ENCODE measurements at regions not wholly inside any gene's neighbourhood (a gene's known extent, or its start where the extent isn't known, plus 50 kb on each side); places are given as distances from the start of the nearest gene placed in this dataset.

DNA sequence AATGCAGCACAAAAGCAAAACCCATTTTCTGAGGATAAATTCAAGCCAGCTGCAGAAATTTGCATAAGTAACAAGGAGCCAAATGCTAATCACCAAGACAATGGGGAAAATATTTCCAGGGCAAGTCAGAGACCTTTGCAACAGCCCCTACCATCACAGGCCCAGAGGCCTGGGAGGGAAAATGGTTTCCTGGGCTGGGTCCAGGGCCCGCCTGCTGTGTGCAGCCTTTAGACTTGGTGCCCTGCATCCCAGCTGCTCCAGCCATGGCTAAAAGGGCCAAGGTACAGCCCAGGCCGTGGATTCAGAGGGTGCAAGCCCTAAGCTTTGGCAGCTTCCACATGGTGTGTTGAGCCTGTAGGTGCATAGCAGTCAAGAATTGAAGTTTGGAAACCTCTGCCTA, 309.5 kb upstream of the SGCG start:
- H3K4me2 ChIP-seq (ENCODE audit: low read depth, low read length, poor library complexity, severe bottlenecking), result no peak overlapping the region
- H3K9me3 ChIP-seq (ENCODE audit: insufficient read depth, low read depth, low read length), result no peaks in the 10 kb centered on the region
- no peaks in the 10 kb centered on the region for H3F3A ChIP-seq (ENCODE audit: low read depth)
- no peaks in the 10 kb centered on the region for H4K20me1 ChIP-seq (ENCODE audit: insufficient read depth, low read length, poor library complexity, severe bottlenecking)
- H3K36me3 ChIP-seq (ENCODE audit: insufficient read depth, low read length), result no peaks in the 10 kb centered on the region
- no peak overlapping the region for H3K4me3 ChIP-seq (ENCODE audit: low read length, poor library complexity, severe bottlenecking)
- no peak overlapping the region for H3K9ac ChIP-seq (ENCODE audit: low read depth, low read length, poor library complexity, severe bottlenecking)
- no peak for TF ChIP-seq EZH2phosphoT487 (IDR thresholded peaks at IDR 0.05; ENCODE audit: borderline replicate concordance)
- TF ChIP-seq, protein P1, sequence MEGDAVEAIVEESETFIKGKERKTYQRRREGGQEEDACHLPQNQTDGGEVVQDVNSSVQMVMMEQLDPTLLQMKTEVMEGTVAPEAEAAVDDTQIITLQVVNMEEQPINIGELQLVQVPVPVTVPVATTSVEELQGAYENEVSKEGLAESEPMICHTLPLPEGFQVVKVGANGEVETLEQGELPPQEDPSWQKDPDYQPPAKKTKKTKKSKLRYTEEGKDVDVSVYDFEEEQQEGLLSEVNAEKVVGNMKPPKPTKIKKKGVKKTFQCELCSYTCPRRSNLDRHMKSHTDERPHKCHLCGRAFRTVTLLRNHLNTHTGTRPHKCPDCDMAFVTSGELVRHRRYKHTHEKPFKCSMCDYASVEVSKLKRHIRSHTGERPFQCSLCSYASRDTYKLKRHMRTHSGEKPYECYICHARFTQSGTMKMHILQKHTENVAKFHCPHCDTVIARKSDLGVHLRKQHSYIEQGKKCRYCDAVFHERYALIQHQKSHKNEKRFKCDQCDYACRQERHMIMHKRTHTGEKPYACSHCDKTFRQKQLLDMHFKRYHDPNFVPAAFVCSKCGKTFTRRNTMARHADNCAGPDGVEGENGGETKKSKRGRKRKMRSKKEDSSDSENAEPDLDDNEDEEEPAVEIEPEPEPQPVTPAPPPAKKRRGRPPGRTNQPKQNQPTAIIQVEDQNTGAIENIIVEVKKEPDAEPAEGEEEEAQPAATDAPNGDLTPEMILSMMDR (conservative IDR thresholded peaks at IDR 0.05; ENCODE audit: low read length), result no peak
- no peaks in the 10 kb centered on the region for H3K27me3 ChIP-seq (ENCODE audit: insufficient read depth, low read length, poor library complexity, severe bottlenecking)
- no peaks in the 10 kb centered on the region for H3K79me2 ChIP-seq (ENCODE audit: insufficient read depth, low read length)
- no peak overlapping the region for H2AFZ ChIP-seq (ENCODE audit: low read length)
- no peaks in the 10 kb centered on the region for H3K4me1 ChIP-seq (ENCODE audit: insufficient read depth, low read length, poor library complexity, severe bottlenecking)
- H3K9me2 ChIP-seq (replicated peaks; ENCODE audit: low read depth, low read length), result no peaks in the 10 kb centered on the region

DNA sequence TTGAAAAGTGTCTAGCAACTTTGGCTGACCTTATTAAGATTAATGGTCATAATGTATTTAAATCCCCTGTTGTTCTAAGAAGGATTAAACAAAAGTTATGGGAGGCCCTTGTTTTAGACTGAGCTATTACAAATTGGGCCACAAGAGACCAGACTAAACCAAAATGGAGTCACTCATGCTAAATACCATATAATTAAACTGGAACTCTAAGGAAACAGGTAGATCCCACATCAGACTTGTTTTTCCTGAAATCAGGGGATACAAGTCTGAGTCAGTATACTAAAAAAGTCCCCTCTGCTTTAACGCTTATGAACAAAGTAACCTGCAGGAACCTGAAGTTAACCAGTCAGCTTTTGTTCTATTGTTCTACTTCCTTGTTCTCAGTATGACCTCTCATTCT, 305.9 kb upstream of the SGCG start:
- TF ChIP-seq, protein P1 (conservative IDR thresholded peaks at IDR 0.05; ENCODE audit: low read length), result no peak
- TF ChIP-seq EZH2phosphoT487 (IDR thresholded peaks at IDR 0.05; ENCODE audit: borderline replicate concordance), result no peak
- no peaks in the 10 kb centered on the region for H3F3A ChIP-seq (ENCODE audit: low read depth)
- H3K4me1 ChIP-seq (ENCODE audit: insufficient read depth, low read length, poor library complexity, severe bottlenecking), result no peaks in the 10 kb centered on the region
- no peaks in the 10 kb centered on the region for H3K36me3 ChIP-seq (ENCODE audit: insufficient read depth, low read length)
- no peak overlapping the region for H2AFZ ChIP-seq (ENCODE audit: low read length)
- H3K9me2 ChIP-seq (replicated peaks; ENCODE audit: low read depth, low read length), result no peaks in the 10 kb centered on the region
- no peaks in the 10 kb centered on the region for H3K79me2 ChIP-seq (ENCODE audit: insufficient read depth, low read length)
- no peak overlapping the region for H3K9ac ChIP-seq (ENCODE audit: low read depth, low read length, poor library complexity, severe bottlenecking)
- H3K4me3 ChIP-seq (ENCODE audit: low read length, poor library complexity, severe bottlenecking), result no peak overlapping the region
- H4K20me1 ChIP-seq (ENCODE audit: insufficient read depth, low read length, poor library complexity, severe bottlenecking), result no peaks in the 10 kb centered on the region
- H3K4me2 ChIP-seq (ENCODE audit: low read depth, low read length, poor library complexity, severe bottlenecking), result no peak overlapping the region
- H3K9me3 ChIP-seq (ENCODE audit: insufficient read depth, low read depth, low read length), result no peaks in the 10 kb centered on the region
- H3K27me3 ChIP-seq (ENCODE audit: insufficient read depth, low read length, poor library complexity, severe bottlenecking), result no peaks in the 10 kb centered on the region

DNA sequence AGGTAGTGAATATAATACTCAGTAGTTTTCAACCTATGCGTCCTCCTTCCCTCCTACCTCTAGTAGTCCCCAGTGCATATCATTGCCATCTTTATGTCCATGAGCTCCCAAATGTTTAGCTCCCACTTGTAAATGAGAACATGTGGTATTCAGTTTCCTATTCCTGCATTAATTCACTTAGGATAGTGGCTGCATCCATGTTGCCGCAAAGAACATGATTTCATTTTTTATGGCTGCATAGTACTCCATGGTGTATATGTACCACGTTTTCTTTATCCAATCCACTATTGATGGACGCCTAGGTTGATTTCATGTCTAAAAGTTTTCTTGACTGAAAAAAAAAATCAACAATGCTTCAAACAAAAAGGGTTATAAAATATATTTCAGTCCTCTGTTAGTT, 303.4 kb upstream of the SGCG start:
- Histone ChIP-seq H3K9ac (ENCODE audit: low read depth, low read length, poor library complexity, severe bottlenecking) (no peak overlapping the region), H3F3A (ENCODE audit: low read depth) (no peaks in the 10 kb centered on the region), H3K4me3 (ENCODE audit: low read length, poor library complexity, severe bottlenecking) (no peak overlapping the region), H3K4me1 (ENCODE audit: insufficient read depth, low read length, poor library complexity, severe bottlenecking) (no peaks in the 10 kb centered on the region), H3K4me2 (ENCODE audit: low read depth, low read length, poor library complexity, severe bottlenecking) (no peak overlapping the region), H3K9me3 (ENCODE audit: insufficient read depth, low read depth, low read length) (no peaks in the 10 kb centered on the region), H3K27me3 (ENCODE audit: insufficient read depth, low read length, poor library complexity, severe bottlenecking) (no peaks in the 10 kb centered on the region), H3K79me2 (ENCODE audit: insufficient read depth, low read length) (no peaks in the 10 kb centered on the region), H3K36me3 (ENCODE audit: insufficient read depth, low read length) (no peaks in the 10 kb centered on the region), H2AFZ (ENCODE audit: low read length) (no peak overlapping the region), H3K9me2 (replicated peaks; ENCODE audit: low read depth, low read length) (no peaks in the 10 kb centered on the region), H4K20me1 (ENCODE audit: insufficient read depth, low read length, poor library complexity, severe bottlenecking) (no peaks in the 10 kb centered on the region)
- no peak for TF ChIP-seq EZH2phosphoT487 (IDR thresholded peaks at IDR 0.05; ENCODE audit: borderline replicate concordance)
- TF ChIP-seq, protein P1 (conservative IDR thresholded peaks at IDR 0.05; ENCODE audit: low read length), result no peak
